ENCODE measurements at regions not wholly inside any gene's neighbourhood (a gene's known extent, or its start where the extent isn't known, plus 50 kb on each side); places are given as distances from the start of the nearest gene placed in this dataset.

DNA sequence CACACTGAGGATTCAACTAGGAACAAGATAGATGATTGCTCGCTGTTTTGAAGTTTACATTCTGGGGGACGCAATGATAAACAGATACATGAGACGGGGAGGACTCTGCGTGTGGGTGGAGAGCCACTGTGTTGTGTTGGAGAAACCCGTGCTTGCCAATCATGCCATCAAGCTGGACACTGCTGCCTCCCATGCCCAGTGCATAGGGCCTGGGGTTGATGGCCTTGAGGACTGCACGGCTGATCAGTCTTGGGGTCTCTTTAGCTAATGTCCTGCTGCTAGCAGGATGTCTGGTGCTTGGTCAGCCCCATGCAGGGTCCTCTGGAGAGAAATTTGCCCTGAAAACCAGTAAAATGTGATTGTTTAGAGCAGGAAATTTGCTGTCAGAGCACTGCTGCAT is 221.2 kb upstream of the B3GAT1 start:
- Histone ChIP-seq H3K79me2 (ENCODE audit: low read depth) (no peaks in the 10 kb centered on the region), H3F3A (ENCODE audit: insufficient read depth, low read depth) (no peaks in the 10 kb centered on the region), H3K36me3 (ENCODE audit: low read depth) (no peaks in the 10 kb centered on the region), H3K27me3 (ENCODE audit: insufficient read depth, low read depth) (peaks cover 95% of the 10 kb centered on the region), H3K9me2 (ENCODE audit: insufficient read depth) (no peaks in the 10 kb centered on the region), H3K4me3 (no peak overlapping the region), H3K9me3 (ENCODE audit: insufficient read depth, low read depth) (no peaks in the 10 kb centered on the region), H3K4me1 (replicated peaks; ENCODE audit: insufficient read depth) (no peaks in the 10 kb centered on the region), H4K20me1 (ENCODE audit: insufficient read depth) (no peaks in the 10 kb centered on the region), H3K4me2 (no peak overlapping the region), H3K27ac (no peak overlapping the region), H2AFZ (no peak overlapping the region)
- ChIA-PET CTCF (no interaction called here), POLR2A (ENCODE audit: unreplicated experiment) (no interaction called here)
- DNase-seq: no peak
- TF ChIP-seq, protein P1, sequence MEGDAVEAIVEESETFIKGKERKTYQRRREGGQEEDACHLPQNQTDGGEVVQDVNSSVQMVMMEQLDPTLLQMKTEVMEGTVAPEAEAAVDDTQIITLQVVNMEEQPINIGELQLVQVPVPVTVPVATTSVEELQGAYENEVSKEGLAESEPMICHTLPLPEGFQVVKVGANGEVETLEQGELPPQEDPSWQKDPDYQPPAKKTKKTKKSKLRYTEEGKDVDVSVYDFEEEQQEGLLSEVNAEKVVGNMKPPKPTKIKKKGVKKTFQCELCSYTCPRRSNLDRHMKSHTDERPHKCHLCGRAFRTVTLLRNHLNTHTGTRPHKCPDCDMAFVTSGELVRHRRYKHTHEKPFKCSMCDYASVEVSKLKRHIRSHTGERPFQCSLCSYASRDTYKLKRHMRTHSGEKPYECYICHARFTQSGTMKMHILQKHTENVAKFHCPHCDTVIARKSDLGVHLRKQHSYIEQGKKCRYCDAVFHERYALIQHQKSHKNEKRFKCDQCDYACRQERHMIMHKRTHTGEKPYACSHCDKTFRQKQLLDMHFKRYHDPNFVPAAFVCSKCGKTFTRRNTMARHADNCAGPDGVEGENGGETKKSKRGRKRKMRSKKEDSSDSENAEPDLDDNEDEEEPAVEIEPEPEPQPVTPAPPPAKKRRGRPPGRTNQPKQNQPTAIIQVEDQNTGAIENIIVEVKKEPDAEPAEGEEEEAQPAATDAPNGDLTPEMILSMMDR (conservative IDR thresholded peaks at IDR 0.05): no peak
- no peak for TF ChIP-seq EZH2 (IDR thresholded peaks at IDR 0.05; ENCODE audit: low read depth)
- no TSS peak for BruUV-seq (replicated peaks)
- intact Hi-C loops (cut with micrococcal nuclease; ENCODE audit: unreplicated experiment): no loop called here

DNA sequence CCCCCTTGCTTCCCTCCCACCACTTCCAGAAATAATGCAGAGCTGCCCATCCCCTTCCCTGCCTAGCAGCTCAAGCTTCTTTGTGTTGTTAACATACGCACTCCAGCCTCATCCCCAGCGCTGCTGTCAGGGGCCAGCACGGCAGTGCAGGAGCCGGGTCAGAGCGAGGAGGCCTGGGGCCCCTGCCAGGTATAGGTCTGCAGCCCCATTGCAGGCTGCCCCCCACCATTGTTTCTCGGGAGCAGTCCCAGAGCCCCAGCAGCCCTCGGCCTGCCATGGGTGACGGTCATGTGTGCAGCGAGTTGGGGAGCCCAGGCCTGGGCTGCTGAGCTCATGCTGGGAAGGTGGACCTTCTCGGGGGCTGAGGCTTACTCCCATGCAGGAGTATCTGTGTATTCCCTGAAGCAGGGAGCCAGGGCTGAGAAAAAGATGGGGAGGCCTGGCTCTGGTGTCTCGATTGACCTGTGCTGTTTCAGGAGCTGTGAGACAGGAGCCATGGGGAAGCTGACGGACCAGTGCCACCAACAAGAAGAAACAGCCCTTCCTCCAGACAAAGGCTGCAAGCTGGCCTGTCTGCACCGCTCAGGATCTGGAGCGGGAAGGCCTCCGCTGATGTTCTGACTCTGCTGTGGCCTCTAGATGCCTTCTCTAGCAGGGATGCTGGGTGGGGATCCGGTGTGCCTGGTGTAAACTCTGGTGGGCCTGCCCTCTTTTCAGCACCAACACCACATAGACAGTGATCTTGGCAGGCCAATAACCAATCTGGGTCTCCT is 220.5 kb upstream of the B3GAT1 start:
- Histone ChIP-seq H3K4me1 (replicated peaks; ENCODE audit: insufficient read depth) (no peaks in the 10 kb centered on the region), H4K20me1 (ENCODE audit: insufficient read depth) (no peaks in the 10 kb centered on the region), H3K9me2 (ENCODE audit: insufficient read depth) (no peaks in the 10 kb centered on the region), H2AFZ (no peak overlapping the region), H3K4me2 (no peak overlapping the region), H3F3A (ENCODE audit: insufficient read depth, low read depth) (no peaks in the 10 kb centered on the region), H3K27ac (no peak overlapping the region), H3K4me3 (no peak overlapping the region), H3K27me3 (ENCODE audit: insufficient read depth, low read depth) (peaks cover 95% of the 10 kb centered on the region), H3K9me3 (ENCODE audit: insufficient read depth, low read depth) (no peaks in the 10 kb centered on the region), H3K36me3 (ENCODE audit: low read depth) (no peaks in the 10 kb centered on the region), H3K79me2 (ENCODE audit: low read depth) (no peaks in the 10 kb centered on the region)
- TF ChIP-seq EZH2 (IDR thresholded peaks at IDR 0.05; ENCODE audit: low read depth): no peak
- no peak for DNase-seq
- CTCF ChIA-PET: no interaction called here
- POLR2A ChIA-PET (ENCODE audit: unreplicated experiment): no interaction called here
- intact Hi-C loops (cut with micrococcal nuclease; ENCODE audit: unreplicated experiment): no loop called here
- no TSS peak for BruUV-seq (replicated peaks)

DNA sequence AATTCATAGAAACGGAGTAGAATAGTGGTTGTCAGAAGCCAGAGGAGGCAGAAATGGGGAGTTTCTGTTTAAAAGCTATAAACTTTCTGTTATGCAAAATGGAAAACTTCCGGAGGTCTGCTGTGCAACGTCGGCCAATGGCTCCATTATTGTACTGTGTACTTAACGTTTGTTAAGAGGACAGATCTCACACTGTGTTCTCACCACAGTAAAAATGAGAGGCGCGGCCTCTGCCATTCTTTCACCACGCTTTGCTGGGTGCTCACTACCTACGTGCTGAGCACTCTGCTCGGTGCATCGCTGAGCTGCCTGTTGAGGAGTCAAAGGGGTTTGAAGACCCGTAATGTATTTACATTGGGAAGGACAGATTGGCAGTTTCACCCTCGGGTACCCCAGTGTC is 218.8 kb upstream of the B3GAT1 start:
- no peaks in the 10 kb centered on the region for H4K20me1 ChIP-seq (ENCODE audit: insufficient read depth)
- H3K27ac ChIP-seq: no peak overlapping the region
- no peak for TF ChIP-seq EZH2 (IDR thresholded peaks at IDR 0.05; ENCODE audit: low read depth)
- TF ChIP-seq, protein P1 (conservative IDR thresholded peaks at IDR 0.05): no peak
- H3K4me2 ChIP-seq: no peak overlapping the region
- no peaks in the 10 kb centered on the region for H3K9me3 ChIP-seq (ENCODE audit: insufficient read depth, low read depth)
- no peak overlapping the region for H3K4me3 ChIP-seq
- CTCF ChIA-PET: no interaction called here
- no TSS peak for BruUV-seq (replicated peaks)
- no peaks in the 10 kb centered on the region for H3K79me2 ChIP-seq (ENCODE audit: low read depth)
- POLR2A ChIA-PET (ENCODE audit: unreplicated experiment): no interaction called here
- H3K9me2 ChIP-seq (ENCODE audit: insufficient read depth): no peaks in the 10 kb centered on the region
- H3F3A ChIP-seq (ENCODE audit: insufficient read depth, low read depth): no peaks in the 10 kb centered on the region
- intact Hi-C loops (cut with micrococcal nuclease; ENCODE audit: unreplicated experiment): no loop called here
- DNase-seq: no peak
- peaks cover 95% of the 10 kb centered on the region for H3K27me3 ChIP-seq (ENCODE audit: insufficient read depth, low read depth)
- no peaks in the 10 kb centered on the region for H3K4me1 ChIP-seq (replicated peaks; ENCODE audit: insufficient read depth)
- H2AFZ ChIP-seq: no peak overlapping the region
- H3K36me3 ChIP-seq (ENCODE audit: low read depth): no peaks in the 10 kb centered on the region

DNA sequence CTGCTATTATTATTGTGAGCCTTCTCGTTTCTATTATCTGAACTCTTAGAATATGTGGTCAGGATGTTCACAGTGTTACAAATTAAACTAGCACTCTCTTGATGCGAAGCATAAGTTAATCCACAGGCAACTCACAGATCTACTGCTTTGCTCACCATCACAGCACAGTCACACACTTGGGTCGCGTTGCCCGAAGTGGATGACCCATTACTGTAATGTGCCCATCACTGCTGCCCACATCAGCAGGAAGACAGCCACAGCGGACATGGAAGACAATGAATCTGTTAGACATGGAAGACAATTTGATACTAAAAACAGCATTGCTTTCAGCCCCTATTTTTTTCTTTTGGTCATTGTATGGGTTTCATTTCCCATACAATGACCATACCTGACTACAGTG is 216.4 kb upstream of the B3GAT1 start:
- H3K27ac ChIP-seq: no peak overlapping the region
- H3K9me2 ChIP-seq (ENCODE audit: insufficient read depth): no peaks in the 10 kb centered on the region
- no peaks in the 10 kb centered on the region for H3K9me3 ChIP-seq (ENCODE audit: insufficient read depth, low read depth)
- H3K36me3 ChIP-seq (ENCODE audit: low read depth): no peaks in the 10 kb centered on the region
- peaks cover 95% of the 10 kb centered on the region for H3K27me3 ChIP-seq (ENCODE audit: insufficient read depth, low read depth)
- H3F3A ChIP-seq (ENCODE audit: insufficient read depth, low read depth): no peaks in the 10 kb centered on the region
- H3K4me3 ChIP-seq: no peak overlapping the region
- no TSS peak for BruUV-seq (replicated peaks)
- ChIA-PET CTCF (no interaction called here), POLR2A (ENCODE audit: unreplicated experiment) (no interaction called here)
- no peak overlapping the region for H2AFZ ChIP-seq
- intact Hi-C loops (cut with micrococcal nuclease; ENCODE audit: unreplicated experiment): no loop called here
- no peak overlapping the region for H3K4me2 ChIP-seq
- DNase-seq: no peak
- TF ChIP-seq EZH2 (IDR thresholded peaks at IDR 0.05; ENCODE audit: low read depth): no peak
- TF ChIP-seq, protein P1 (conservative IDR thresholded peaks at IDR 0.05): no peak
- H3K4me1 ChIP-seq (replicated peaks; ENCODE audit: insufficient read depth): no peaks in the 10 kb centered on the region
- no peaks in the 10 kb centered on the region for H4K20me1 ChIP-seq (ENCODE audit: insufficient read depth)
- no peaks in the 10 kb centered on the region for H3K79me2 ChIP-seq (ENCODE audit: low read depth)
